ENCODE measurements at regions not wholly inside any gene's neighbourhood (a gene's known extent, or its start where the extent isn't known, plus 50 kb on each side); places are given as distances from the start of the nearest gene placed in this dataset.

DNA sequence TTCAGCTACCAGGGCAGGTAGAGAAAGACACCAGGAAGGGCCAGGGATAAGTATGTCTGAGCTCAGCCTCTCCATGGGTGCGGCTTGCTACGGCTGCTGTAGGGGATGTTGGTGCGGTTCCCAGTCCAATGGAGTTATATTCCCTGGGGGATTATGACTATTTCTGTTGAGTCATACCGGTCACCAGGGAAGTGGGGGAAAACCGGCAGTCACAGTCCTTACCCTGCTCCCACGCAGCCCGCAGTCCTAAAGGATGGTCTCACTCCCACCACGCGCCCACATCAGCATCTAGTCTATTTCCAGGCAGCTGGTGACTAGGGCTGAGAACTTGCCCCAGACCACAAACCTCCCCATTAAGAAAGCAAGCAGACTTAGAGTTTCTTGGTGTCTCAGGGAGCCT, 191.6 kb downstream of the VEGFC start:
- Histone ChIP-seq H3K4me2 (ENCODE audit: low read depth, low read length) (no peak overlapping the region), H3K27ac (ENCODE audit: extremely low read length, insufficient read depth, low read length) (no peak overlapping the region), H3K79me2 (ENCODE audit: insufficient read depth, low read length) (no peaks in the 10 kb centered on the region), H3K36me3 (replicated peaks in 1 of 2; ENCODE audit: control insufficient read depth in 1 of 2, insufficient read depth in 2 of 2, low read length in 2 of 2) (no peaks in the 10 kb centered on the region), H3K27me3 (ENCODE audit: control insufficient read depth in 1 of 2, insufficient read depth in 2 of 2, low read length in 2 of 2) (no peaks in the 10 kb centered on the region), H2AFZ (ENCODE audit: low read length) (no peak overlapping the region), H3K4me3 (replicated peaks in 1 of 3; ENCODE audit: insufficient read depth in 1 of 3, low read depth in 2 of 3, low read length in 3 of 3) (no peak overlapping the region), H3K9me3 (ENCODE audit: low read length) (no peaks in the 10 kb centered on the region), H3K9ac (ENCODE audit: insufficient read depth, low read depth, low read length) (no peak overlapping the region), H3K4me1 (ENCODE audit: insufficient read depth, low read length) (no peaks in the 10 kb centered on the region), H4K20me1 (ENCODE audit: insufficient read depth, low read length) (no peaks in the 10 kb centered on the region)
- FAIRE-seq (no peak), DNase-seq (ENCODE audit: low spot score) (no peak), ATAC-seq (no peak)
- ChIA-PET CTCF (ENCODE audit: low intra/inter-chr PET ratio, low total read pairs) (no interaction called here), POLR2A (no interaction called here)
- BruUV-seq (replicated peaks) = no TSS peak
- intact Hi-C loops (cut with micrococcal nuclease; ENCODE audit: unreplicated experiment) (no loop called here), in situ Hi-C loops (cut with HindIII; ENCODE audit: extremely low pct_ligation_motif_present, low pct_unique_long_range_greater_than_20kb) (no loop called here)
- WGBS (ENCODE audit: low lambda C conversion rate) = 69% methylated on average over 3 of the region's 9 CpGs
- TF ChIP-seq REXO4 (CRISPR knock-in tag; IDR thresholded peaks at IDR 0.05; ENCODE audit: borderline replicate concordance) (no peak), SMAD9 (CRISPR knock-in tag; IDR thresholded peaks at IDR 0.05) (no peak), ZNF672 (CRISPR knock-in tag; IDR thresholded peaks at IDR 0.05) (no peak), ARHGAP35 (CRISPR knock-in tag; IDR thresholded peaks at IDR 0.05; ENCODE audit: borderline replicate concordance) (no peak)

DNA sequence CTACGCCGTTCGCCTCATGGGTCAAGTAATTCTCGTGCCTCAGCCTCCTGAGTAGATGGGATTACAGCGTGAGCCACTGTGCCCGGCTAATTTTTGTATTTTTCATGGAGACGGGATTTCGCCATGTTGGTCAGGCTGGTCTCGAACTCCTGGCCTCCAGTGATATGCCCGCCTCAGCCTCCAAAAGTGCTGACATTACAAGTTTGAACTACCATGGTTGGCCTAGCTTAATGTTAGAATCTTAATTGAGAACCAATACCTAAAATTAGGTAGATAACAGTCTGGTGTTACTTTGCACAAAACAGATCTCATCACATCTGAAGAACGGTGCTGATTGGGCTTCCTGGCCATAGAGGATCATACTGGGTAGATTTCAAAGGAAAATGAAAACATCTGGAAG, 184.9 kb downstream of the VEGFC start:
- peak; percentile 75 for TF ChIP-seq MAFF (IDR thresholded peaks at IDR 0.05; ENCODE audit: low read depth, low read length)
- no peak for TF ChIP-seq ZBTB21 (CRISPR knock-in tag; IDR thresholded peaks at IDR 0.05)
- TF ChIP-seq, protein P1, sequence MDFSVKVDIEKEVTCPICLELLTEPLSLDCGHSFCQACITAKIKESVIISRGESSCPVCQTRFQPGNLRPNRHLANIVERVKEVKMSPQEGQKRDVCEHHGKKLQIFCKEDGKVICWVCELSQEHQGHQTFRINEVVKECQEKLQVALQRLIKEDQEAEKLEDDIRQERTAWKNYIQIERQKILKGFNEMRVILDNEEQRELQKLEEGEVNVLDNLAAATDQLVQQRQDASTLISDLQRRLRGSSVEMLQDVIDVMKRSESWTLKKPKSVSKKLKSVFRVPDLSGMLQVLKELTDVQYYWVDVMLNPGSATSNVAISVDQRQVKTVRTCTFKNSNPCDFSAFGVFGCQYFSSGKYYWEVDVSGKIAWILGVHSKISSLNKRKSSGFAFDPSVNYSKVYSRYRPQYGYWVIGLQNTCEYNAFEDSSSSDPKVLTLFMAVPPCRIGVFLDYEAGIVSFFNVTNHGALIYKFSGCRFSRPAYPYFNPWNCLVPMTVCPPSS (IDR thresholded peaks at IDR 0.05) = no peak
- TF ChIP-seq ARNTL (CRISPR knock-in tag; IDR thresholded peaks at IDR 0.05) = no peak
- TF ChIP-seq MAFK (conservative IDR thresholded peaks at IDR 0.05 in 1 of 2, IDR thresholded peaks at IDR 0.05 in 1 of 2; ENCODE audit: low read length in 2 of 2) = peak; percentile 82 to 89
- TF ChIP-seq, protein P2, sequence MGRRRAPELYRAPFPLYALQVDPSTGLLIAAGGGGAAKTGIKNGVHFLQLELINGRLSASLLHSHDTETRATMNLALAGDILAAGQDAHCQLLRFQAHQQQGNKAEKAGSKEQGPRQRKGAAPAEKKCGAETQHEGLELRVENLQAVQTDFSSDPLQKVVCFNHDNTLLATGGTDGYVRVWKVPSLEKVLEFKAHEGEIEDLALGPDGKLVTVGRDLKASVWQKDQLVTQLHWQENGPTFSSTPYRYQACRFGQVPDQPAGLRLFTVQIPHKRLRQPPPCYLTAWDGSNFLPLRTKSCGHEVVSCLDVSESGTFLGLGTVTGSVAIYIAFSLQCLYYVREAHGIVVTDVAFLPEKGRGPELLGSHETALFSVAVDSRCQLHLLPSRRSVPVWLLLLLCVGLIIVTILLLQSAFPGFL (CRISPR knock-in tag; IDR thresholded peaks at IDR 0.05) = no peak
- H3K79me2 ChIP-seq (ENCODE audit: insufficient read depth, low read length) = no peaks in the 10 kb centered on the region
- ATAC-seq = no peak
- FAIRE-seq = no peak
- no peak overlapping the region for H3K27ac ChIP-seq (ENCODE audit: extremely low read length, insufficient read depth, low read length)
- ChIA-PET POLR2A (no interaction called here), CTCF (ENCODE audit: low intra/inter-chr PET ratio, low total read pairs) (no interaction called here)
- no peaks in the 10 kb centered on the region for H3K27me3 ChIP-seq (ENCODE audit: control insufficient read depth in 1 of 2, insufficient read depth in 2 of 2, low read length in 2 of 2)
- no TSS peak for BruUV-seq (replicated peaks)
- H3K4me2 ChIP-seq (ENCODE audit: low read depth, low read length) = no peak overlapping the region
- H3K36me3 ChIP-seq (replicated peaks in 1 of 2; ENCODE audit: control insufficient read depth in 1 of 2, insufficient read depth in 2 of 2, low read length in 2 of 2) = no peaks in the 10 kb centered on the region
- intact Hi-C loops (cut with micrococcal nuclease; ENCODE audit: unreplicated experiment) (no loop called here), in situ Hi-C loops (cut with HindIII; ENCODE audit: extremely low pct_ligation_motif_present, low pct_unique_long_range_greater_than_20kb) (no loop called here)
- H3K4me3 ChIP-seq (replicated peaks in 1 of 3; ENCODE audit: insufficient read depth in 1 of 3, low read depth in 2 of 3, low read length in 3 of 3) = no peak overlapping the region
- no peaks in the 10 kb centered on the region for H3K9me3 ChIP-seq (ENCODE audit: low read length)
- H3K4me1 ChIP-seq (ENCODE audit: insufficient read depth, low read length) = no peaks in the 10 kb centered on the region
- H4K20me1 ChIP-seq (ENCODE audit: insufficient read depth, low read length) = no peaks in the 10 kb centered on the region
- WGBS (ENCODE audit: low lambda C conversion rate) = 47% methylated on average over 11 of the region's 11 CpGs
- no peak overlapping the region for H2AFZ ChIP-seq (ENCODE audit: low read length)
- DNase-seq (ENCODE audit: low spot score) = no peak
- H3K9ac ChIP-seq (ENCODE audit: insufficient read depth, low read depth, low read length) = no peak overlapping the region
